Mesenchymal stem cell (in vitro differentiated cells and primary cell): ENCODE measurements at regions not wholly inside any gene's neighbourhood (a gene's known extent, or its start where the extent isn't known, plus 50 kb on each side); places are given as distances from the start of the nearest gene placed in this dataset.

Source experiments
- DNase-seq: peaks from one replicate; pipeline ENCODE4 v3.0.0-alpha.2; 2013
- H2AFZ ChIP-seq: one replicate; pipeline ENCODE4 v1.6.1; 2013; ENCODE audit warnings: low read depth, mild to moderate bottlenecking, control low read depth, inconsistent platforms, low read length, moderate library complexity
- H2AK5ac ChIP-seq: 2 replicates; pipeline ENCODE4 v1.6.1; 2013; ENCODE audit warnings: low read length, moderate library complexity, mild to moderate bottlenecking, inconsistent platforms; ENCODE audit not compliant: severe bottlenecking
- H2BK120ac ChIP-seq: one replicate; pipeline ENCODE4 v1.6.1; 2013; ENCODE audit warnings: low read depth, mild to moderate bottlenecking, inconsistent platforms, low read length, moderate library complexity
- H2BK12ac ChIP-seq, 2 experiments: one replicate each; pipeline ENCODE4 v1.6.1; 2013; ENCODE audit warnings: inconsistent platforms in 2 of 2, low read length in 2 of 2, mild to moderate bottlenecking in 2 of 2, moderate library complexity in 2 of 2, control low read depth in 1 of 2
- H2BK15ac ChIP-seq: one replicate; pipeline ENCODE4 v1.6.1; 2013; ENCODE audit warnings: mild to moderate bottlenecking, low read depth, inconsistent platforms; ENCODE audit not compliant: poor library complexity, severe bottlenecking
- H2BK5ac ChIP-seq: 2 replicates; pipeline ENCODE4 v1.6.1; 2013; ENCODE audit warnings: low read depth, mild to moderate bottlenecking, low read length, control low read depth, inconsistent platforms; ENCODE audit not compliant: poor library complexity, severe bottlenecking
- H3K14ac ChIP-seq, 2 experiments: one replicate each; pipeline ENCODE4 v1.6.1; 2013; ENCODE audit warnings: inconsistent platforms in 2 of 2, low read length in 2 of 2, control low read depth in 1 of 2, mild to moderate bottlenecking in 1 of 2, moderate library complexity in 1 of 2
- H3K18ac ChIP-seq, 2 experiments: one replicate each; pipeline ENCODE4 v1.6.1; 2013; ENCODE audit warnings: inconsistent platforms in 2 of 2, low read length in 2 of 2, control low read depth in 1 of 2, low read depth in 1 of 2, mild to moderate bottlenecking in 1 of 2
- H3K23ac ChIP-seq, 2 experiments: one replicate each; pipeline ENCODE4 v1.6.1; 2013; ENCODE audit warnings: inconsistent platforms in 2 of 2, low read length in 2 of 2, mild to moderate bottlenecking in 2 of 2, moderate library complexity in 2 of 2, control low read depth in 1 of 2
- H3K27ac ChIP-seq: 2 replicates; pipeline ENCODE4 v1.5.1; 2013; ENCODE audit warnings: mild to moderate bottlenecking, moderate library complexity, low read length, control low read depth, inconsistent platforms; ENCODE audit not compliant: poor library complexity, severe bottlenecking
- H3K27me3 ChIP-seq, 2 experiments: 2 replicates each; pipeline versions ENCODE4 v1.6.1 to v1.7.0; 2013; ENCODE audit warnings: low read length in 2 of 2, mild to moderate bottlenecking in 2 of 2, moderate library complexity in 2 of 2, control low read depth in 1 of 2, inconsistent platforms in 1 of 2; ENCODE audit not compliant: control insufficient read depth in 1 of 2, insufficient read depth in 1 of 2
- H3K36me3 ChIP-seq, 2 experiments: 2 replicates each; pipeline versions ENCODE4 v1.6.1 to v1.7.0; 2013; ENCODE audit warnings: low read length in 2 of 2, control low read depth in 1 of 2, inconsistent platforms in 1 of 2, low read depth in 1 of 2, mild to moderate bottlenecking in 1 of 2; ENCODE audit not compliant: insufficient read depth in 2 of 2, control insufficient read depth in 1 of 2
- H3K4ac ChIP-seq, 2 experiments: one replicate each; pipeline ENCODE4 v1.6.1; 2013; ENCODE audit warnings: inconsistent platforms in 2 of 2, low read length in 2 of 2, mild to moderate bottlenecking in 2 of 2, moderate library complexity in 2 of 2, control low read depth in 1 of 2, low read depth in 1 of 2
- H3K4me1 ChIP-seq: 2 replicates; pipeline ENCODE4 v1.6.1; 2013; ENCODE audit warnings: low read depth, low read length, control low read depth; ENCODE audit not compliant: control insufficient read depth, insufficient read depth
- H3K4me2 ChIP-seq: 2 replicates; pipeline ENCODE4 v1.6.1; 2013; ENCODE audit warnings: low read length, mild to moderate bottlenecking, inconsistent platforms; ENCODE audit not compliant: poor library complexity, severe bottlenecking
- H3K4me3 ChIP-seq, 2 experiments: 2 replicates each; pipeline versions ENCODE4 v1.5.1 to v1.7.0; 2013; ENCODE audit warnings: low read length in 2 of 2, mild to moderate bottlenecking in 2 of 2, control low read depth in 1 of 2, low read depth in 1 of 2; ENCODE audit not compliant: insufficient read depth in 1 of 2
- H3K79me1 ChIP-seq: replicated peaks from 2 replicates; pipeline ENCODE4 v1.6.1; 2013; ENCODE audit warnings: mild to moderate bottlenecking, control low read depth, low read length, inconsistent platforms; ENCODE audit not compliant: poor library complexity, severe bottlenecking
- H3K9ac ChIP-seq: 2 replicates; pipeline ENCODE4 v1.7.0; 2013; ENCODE audit warnings: mild to moderate bottlenecking, low read length, moderate library complexity
- H3K9me3 ChIP-seq: 2 replicates; pipeline ENCODE4 v1.7.0; 2013; ENCODE audit warnings: mild to moderate bottlenecking, low read length; ENCODE audit not compliant: control insufficient read depth
- H4K8ac ChIP-seq: one replicate; pipeline ENCODE4 v1.6.1; 2013; ENCODE audit warnings: inconsistent platforms, mild to moderate bottlenecking, low read length, moderate library complexity
- H4K91ac ChIP-seq: one replicate; pipeline ENCODE4 v1.6.1; 2013; ENCODE audit warnings: mild to moderate bottlenecking, low read length, inconsistent platforms
- WGBS: methylation state at CpG from one replicate; pipeline ENCODE4 v1.1.7; 2013; ENCODE audit warnings: mixed read lengths; 5-methylcytosine and 5-hydroxymethylcytosine counted together

DNA sequence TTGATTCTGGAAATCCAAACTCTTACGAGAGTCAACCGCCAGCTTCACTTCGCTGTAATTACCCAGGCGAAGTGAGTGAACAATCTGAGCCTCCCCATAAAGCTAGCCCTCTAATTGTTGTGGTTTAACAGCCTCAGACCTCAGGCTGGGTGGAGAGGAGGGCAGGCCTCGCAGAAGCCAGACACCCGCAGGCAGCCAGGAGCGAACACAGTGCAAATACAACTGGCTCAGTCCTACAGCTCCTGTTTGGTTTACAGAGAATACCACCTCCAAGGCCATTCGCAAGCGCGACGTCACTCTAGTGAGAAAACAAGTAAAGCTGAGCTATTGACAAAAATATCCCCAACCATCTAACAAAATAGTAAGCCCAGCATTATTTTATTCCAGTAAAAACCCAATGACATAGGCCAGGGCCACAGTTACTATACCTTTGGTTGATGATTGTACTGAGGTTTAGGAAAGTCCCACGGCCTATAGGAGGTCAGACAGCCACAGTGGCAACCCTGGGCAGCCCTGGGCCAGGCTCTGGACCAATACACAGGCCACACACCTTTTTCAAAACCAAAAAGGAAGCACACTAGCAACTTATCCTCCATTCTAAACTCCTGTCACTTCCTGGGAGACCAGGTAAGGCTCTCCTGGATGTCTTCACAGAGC, 163.3 kb downstream of the ETS2 start:
- no peak overlapping the region for H3K23ac ChIP-seq
- no peak overlapping the region for H3K4me3 ChIP-seq
- H2BK12ac ChIP-seq = peak overlapping the region; percentile 27 to 82

DNA sequence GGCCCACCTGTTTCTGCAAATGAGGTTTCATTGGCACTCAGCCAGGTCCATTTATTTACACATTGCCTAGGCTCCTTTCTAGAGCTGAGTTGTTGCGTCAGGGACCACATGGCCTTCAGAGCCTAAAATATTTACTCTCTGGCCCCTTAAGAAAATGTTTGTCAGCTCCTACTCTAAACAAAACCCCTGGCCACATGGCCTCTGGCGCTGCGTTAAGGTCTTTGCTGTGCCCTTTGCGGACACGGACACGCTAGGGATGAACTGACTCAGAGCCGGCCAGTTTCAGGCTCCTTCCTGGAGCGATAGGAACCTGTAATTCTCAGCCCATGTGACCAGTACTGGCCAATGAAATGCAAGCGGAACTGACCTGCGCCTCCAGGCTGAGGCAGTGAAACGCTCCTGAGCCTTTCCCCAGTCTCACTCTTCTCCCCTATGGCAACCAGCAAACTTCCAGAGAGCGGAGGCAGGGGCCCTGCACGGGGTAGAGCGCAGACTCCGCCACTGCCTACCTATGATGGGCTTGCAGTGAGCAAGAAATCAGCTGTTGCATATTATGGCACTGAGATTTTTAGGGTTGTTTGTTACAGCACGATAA, 160.3 kb downstream of the ETS2 start:
- Histone ChIP-seq H3K27me3 (peaks cover 0 to 14% of the 10 kb centered on the region in 2 experiments), H3K4me2 (no peak overlapping the region), H3K18ac (peak overlapping the region; percentile 87 to 97), H3K9ac (no peak overlapping the region), H2BK15ac (peak overlapping the region; percentile 80), H3K36me3 (no peaks in the 10 kb centered on the region), H3K4me3 (no peak overlapping the region), H3K27ac (no peak overlapping the region), H2BK5ac (no peak overlapping the region), H3K4ac (peak overlapping the region; percentile 66 to 80), H2AFZ (no peak overlapping the region), H2AK5ac (no peak overlapping the region), H3K23ac (no peak overlapping the region), H4K8ac (peak overlapping the region; percentile 98), H2BK12ac (peak overlapping the region; percentile 88 to 90), H3K4me1 (peaks cover 4% of the 10 kb centered on the region), H3K9me3 (peaks cover 6% of the 10 kb centered on the region), H2BK120ac (peak overlapping the region; percentile 69), H4K91ac (peak overlapping the region; percentile 87), H3K14ac (no peak overlapping the region), H3K79me1 (no peaks in the 10 kb centered on the region)
- peak; percentile 100 for DNase-seq
- 27% methylated on average over 16 of the region's 16 CpGs for WGBS

More for the DNA sequence above, 163.3 kb downstream of the ETS2 start:
- Histone ChIP-seq H3K4me2 (no peak overlapping the region), H3K4ac (no peak overlapping the region), H3K27me3 (peaks cover 0 to 30% of the 10 kb centered on the region in 2 experiments), H3K14ac (no peak overlapping the region), H3K18ac (peak overlapping the region; percentile 13 to 58), H2AFZ (no peak overlapping the region), H3K4me1 (peaks cover 6% of the 10 kb centered on the region), H3K79me1 (no peaks in the 10 kb centered on the region), H4K8ac (no peak overlapping the region), H3K9me3 (no peaks in the 10 kb centered on the region), H2BK120ac (no peak overlapping the region), H3K36me3 (no peaks in the 10 kb centered on the region), H4K91ac (peak overlapping the region; percentile 30), H3K27ac (no peak overlapping the region), H2BK5ac (no peak overlapping the region), H2AK5ac (no peak overlapping the region), H2BK15ac (no peak overlapping the region), H3K9ac (no peak overlapping the region)
- 85% methylated on average over 12 of the region's 12 CpGs for WGBS
- no peak for DNase-seq

DNA sequence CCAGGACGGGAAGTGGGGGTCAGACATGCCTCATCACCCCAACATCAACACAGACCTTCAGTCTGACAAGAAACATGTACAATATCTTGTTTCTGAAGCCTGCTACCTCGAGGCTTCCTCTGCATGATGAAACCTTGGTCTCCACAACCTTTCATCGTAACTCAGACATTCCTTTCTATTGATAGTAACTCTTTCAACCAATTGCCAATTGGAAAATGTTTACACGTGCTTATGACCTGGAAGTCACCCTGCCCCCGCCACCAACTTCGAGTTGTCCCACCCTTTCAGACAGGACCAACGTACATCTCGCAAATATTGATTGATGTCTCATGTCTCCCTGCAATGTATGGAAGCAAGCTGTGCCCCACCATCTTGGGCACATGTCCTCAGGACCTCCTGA, 159.5 kb downstream of the ETS2 start:
- Histone ChIP-seq H4K8ac (peak overlapping the region; percentile 74), H3K23ac (no peak overlapping the region), H2BK120ac (peak overlapping the region; percentile 76), H3K36me3 (no peaks in the 10 kb centered on the region), H3K4ac (peak overlapping the region; percentile 5 to 87), H2BK5ac (no peak overlapping the region), H3K27me3 (peaks cover 0 to 7% of the 10 kb centered on the region in 2 experiments), H4K91ac (peak overlapping the region; percentile 91), H2BK15ac (no peak overlapping the region), H2AFZ (no peak overlapping the region), H2BK12ac (peak overlapping the region; percentile 90 to 95), H3K4me2 (no peak overlapping the region), H3K9me3 (peaks cover 6% of the 10 kb centered on the region), H3K27ac (no peak overlapping the region), H3K79me1 (no peaks in the 10 kb centered on the region), H3K14ac (no peak overlapping the region), H3K18ac (peak overlapping the region; percentile 71 to 92), H3K4me3 (no peak overlapping the region), H3K4me1 (peaks cover 4% of the 10 kb centered on the region), H2AK5ac (no peak overlapping the region), H3K9ac (no peak overlapping the region)
- peak; percentile 95 for DNase-seq
- 8% methylated on average over 8 of the region's 8 CpGs for WGBS

DNA sequence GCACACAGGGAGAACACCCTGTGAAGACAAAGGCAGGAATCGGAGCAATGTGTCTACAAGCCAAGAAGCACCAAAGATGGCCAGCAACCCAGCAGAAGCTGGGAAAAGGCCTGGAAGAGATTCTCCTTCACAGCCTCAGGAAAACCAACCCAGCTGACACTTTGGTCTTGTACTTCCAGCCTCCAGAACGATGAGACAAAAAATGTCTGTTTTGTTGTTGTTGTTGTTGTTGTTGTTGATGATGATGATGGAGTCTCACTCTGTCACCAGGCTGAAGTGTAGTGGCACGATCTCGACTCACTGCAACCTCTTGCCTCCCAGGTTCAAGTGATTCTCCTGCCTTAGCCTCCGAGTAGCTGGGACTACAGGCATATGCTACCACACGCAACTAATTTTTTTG, 157.3 kb downstream of the ETS2 start:
- DNase-seq = no peak
- H2AFZ ChIP-seq = no peak overlapping the region
- H3K9me3 ChIP-seq = peaks cover 6% of the 10 kb centered on the region
- H3K18ac ChIP-seq = peak overlapping the region in 1 of 2 experiments; percentile 33
- no peak overlapping the region for H2BK5ac ChIP-seq
- WGBS = 98% methylated on average over 6 of the region's 6 CpGs
- H4K91ac ChIP-seq = peak overlapping the region; percentile 18
- H2AK5ac ChIP-seq = no peak overlapping the region
- H3K4me2 ChIP-seq = no peak overlapping the region
- H3K23ac ChIP-seq = no peak overlapping the region
- no peak overlapping the region for H2BK15ac ChIP-seq
- H3K9ac ChIP-seq = no peak overlapping the region
- no peak overlapping the region for H4K8ac ChIP-seq
- peaks cover 0 to 4% of the 10 kb centered on the region in 2 experiments for H3K27me3 ChIP-seq
- H3K4me3 ChIP-seq = no peak overlapping the region
- H3K79me1 ChIP-seq = no peaks in the 10 kb centered on the region
- H3K4ac ChIP-seq = peak overlapping the region; percentile 15 to 38
- no peak overlapping the region for H3K27ac ChIP-seq
- H3K36me3 ChIP-seq = no peaks in the 10 kb centered on the region
- H2BK120ac ChIP-seq = no peak overlapping the region
- peak overlapping the region; percentile 94 to 96 for H2BK12ac ChIP-seq
- peaks cover 16% of the 10 kb centered on the region for H3K4me1 ChIP-seq
- no peak overlapping the region for H3K14ac ChIP-seq
